Ishikawa (cell line): ENCODE measurements at regions not wholly inside any gene's neighbourhood (a gene's known extent, or its start where the extent isn't known, plus 50 kb on each side); places are given as distances from the start of the nearest gene placed in this dataset.

Source experiments
- CEBPB ChIP-seq: IDR thresholded peaks from 2 replicates; pipeline ENCODE4 v1.6.1; 2012
- CREB1 ChIP-seq: IDR thresholded peaks from 2 replicates; pipeline ENCODE4 v1.6.1; 2012; ENCODE audit warnings: low read depth
- EGR1 ChIP-seq: IDR thresholded peaks from 2 replicates; pipeline ENCODE4 v1.6.1; 2012
- EP300 ChIP-seq: IDR thresholded peaks from 2 replicates; pipeline ENCODE4 v1.6.1; 2012; ENCODE audit warnings: borderline replicate concordance
- FOXM1 ChIP-seq: IDR thresholded peaks from 2 replicates; pipeline ENCODE4 v1.6.1; 2012; ENCODE audit warnings: low read depth, borderline replicate concordance
- MAX ChIP-seq: IDR thresholded peaks from 2 replicates; pipeline ENCODE4 v1.6.1; 2012
- NFIC ChIP-seq: IDR thresholded peaks from 2 replicates; pipeline ENCODE4 v1.6.1; 2012
- RAD21 ChIP-seq: IDR thresholded peaks from 2 replicates; pipeline ENCODE4 v1.6.1; 2012; ENCODE audit warnings: low read depth
- TAF1 ChIP-seq: IDR thresholded peaks from 2 replicates; pipeline ENCODE4 v1.6.1; 2012; ENCODE audit warnings: low read depth, mild to moderate bottlenecking
- TCF12 ChIP-seq: IDR thresholded peaks from 2 replicates; pipeline ENCODE4 v1.6.1; 2012; ENCODE audit warnings: low read depth
- TEAD4 ChIP-seq: IDR thresholded peaks from 2 replicates; pipeline ENCODE4 v1.6.1; 2012
- USF1 ChIP-seq: IDR thresholded peaks from 2 replicates; pipeline ENCODE4 v1.6.1; 2012
- YY1 ChIP-seq: IDR thresholded peaks from 2 replicates; pipeline ENCODE4 v1.6.1; 2012; ENCODE audit warnings: low read depth
- ZBTB7A ChIP-seq: IDR thresholded peaks from 2 replicates; pipeline ENCODE4 v1.6.1; 2012; ENCODE audit warnings: low read depth
- TF ChIP-seq, protein P1 (sequence below): IDR thresholded peaks from 2 replicates; pipeline ENCODE4 v1.6.1; 2012; ENCODE audit warnings: low read depth, mild to moderate bottlenecking

DNA sequence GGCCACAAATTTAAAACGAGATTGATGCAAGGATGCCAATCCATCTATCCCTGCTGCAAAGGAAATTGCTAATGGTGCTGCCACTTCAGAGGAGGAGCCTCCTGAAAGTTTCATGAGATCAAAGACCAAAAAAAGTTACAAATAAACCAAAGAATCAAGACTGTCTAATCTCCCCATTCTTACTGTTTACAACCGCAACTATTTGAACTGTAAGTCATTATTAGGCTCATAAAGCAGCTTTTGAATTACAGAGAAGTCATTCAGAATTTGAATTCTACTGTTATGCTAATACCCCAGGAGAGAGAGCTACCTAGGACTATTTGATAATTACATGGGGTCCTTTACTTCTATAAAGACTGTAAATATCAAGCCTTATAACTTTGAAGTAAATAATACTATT is 1613.6 kb upstream of the WWC1 start:
- TF ChIP-seq CREB1: no peak
- TF ChIP-seq ZBTB7A: no peak
- TF ChIP-seq MAX: no peak
- no peak for TF ChIP-seq YY1
- TF ChIP-seq, protein P1, sequence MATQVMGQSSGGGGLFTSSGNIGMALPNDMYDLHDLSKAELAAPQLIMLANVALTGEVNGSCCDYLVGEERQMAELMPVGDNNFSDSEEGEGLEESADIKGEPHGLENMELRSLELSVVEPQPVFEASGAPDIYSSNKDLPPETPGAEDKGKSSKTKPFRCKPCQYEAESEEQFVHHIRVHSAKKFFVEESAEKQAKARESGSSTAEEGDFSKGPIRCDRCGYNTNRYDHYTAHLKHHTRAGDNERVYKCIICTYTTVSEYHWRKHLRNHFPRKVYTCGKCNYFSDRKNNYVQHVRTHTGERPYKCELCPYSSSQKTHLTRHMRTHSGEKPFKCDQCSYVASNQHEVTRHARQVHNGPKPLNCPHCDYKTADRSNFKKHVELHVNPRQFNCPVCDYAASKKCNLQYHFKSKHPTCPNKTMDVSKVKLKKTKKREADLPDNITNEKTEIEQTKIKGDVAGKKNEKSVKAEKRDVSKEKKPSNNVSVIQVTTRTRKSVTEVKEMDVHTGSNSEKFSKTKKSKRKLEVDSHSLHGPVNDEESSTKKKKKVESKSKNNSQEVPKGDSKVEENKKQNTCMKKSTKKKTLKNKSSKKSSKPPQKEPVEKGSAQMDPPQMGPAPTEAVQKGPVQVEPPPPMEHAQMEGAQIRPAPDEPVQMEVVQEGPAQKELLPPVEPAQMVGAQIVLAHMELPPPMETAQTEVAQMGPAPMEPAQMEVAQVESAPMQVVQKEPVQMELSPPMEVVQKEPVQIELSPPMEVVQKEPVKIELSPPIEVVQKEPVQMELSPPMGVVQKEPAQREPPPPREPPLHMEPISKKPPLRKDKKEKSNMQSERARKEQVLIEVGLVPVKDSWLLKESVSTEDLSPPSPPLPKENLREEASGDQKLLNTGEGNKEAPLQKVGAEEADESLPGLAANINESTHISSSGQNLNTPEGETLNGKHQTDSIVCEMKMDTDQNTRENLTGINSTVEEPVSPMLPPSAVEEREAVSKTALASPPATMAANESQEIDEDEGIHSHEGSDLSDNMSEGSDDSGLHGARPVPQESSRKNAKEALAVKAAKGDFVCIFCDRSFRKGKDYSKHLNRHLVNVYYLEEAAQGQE: no peak
- no peak for TF ChIP-seq EP300
- TF ChIP-seq RAD21: no peak
- TF ChIP-seq TEAD4: no peak
- TF ChIP-seq TCF12: no peak
- TF ChIP-seq NFIC: no peak

DNA sequence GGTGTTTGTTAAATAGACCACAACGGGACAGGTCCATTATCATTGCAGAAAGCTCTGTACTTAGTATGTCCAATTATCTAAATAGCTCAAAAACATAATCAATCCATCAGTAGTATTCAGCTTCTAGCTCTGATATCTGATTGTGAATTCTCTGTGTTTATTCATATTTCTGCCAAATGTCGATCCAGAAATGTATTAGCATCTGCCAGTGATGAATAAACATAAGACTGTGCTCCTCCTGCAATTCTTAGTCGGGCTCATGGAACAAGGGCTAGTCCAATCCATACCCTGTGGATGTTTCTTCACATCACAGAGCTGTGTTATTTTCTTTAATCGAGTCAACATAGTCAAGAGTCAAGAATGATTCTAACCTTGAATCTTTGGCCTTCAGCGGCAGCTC is 1612.1 kb upstream of the WWC1 start:
- TF ChIP-seq CEBPB: no peak
- no peak for TF ChIP-seq ZBTB7A
- TF ChIP-seq EP300: no peak
- TF ChIP-seq, protein P1: no peak
- TF ChIP-seq TEAD4: no peak
- TF ChIP-seq EGR1: no peak
- no peak for TF ChIP-seq USF1
- no peak for TF ChIP-seq NFIC
- no peak for TF ChIP-seq MAX
- no peak for TF ChIP-seq TAF1
- TF ChIP-seq CREB1: no peak
- TF ChIP-seq FOXM1: no peak
- no peak for TF ChIP-seq YY1
- TF ChIP-seq RAD21: no peak

DNA sequence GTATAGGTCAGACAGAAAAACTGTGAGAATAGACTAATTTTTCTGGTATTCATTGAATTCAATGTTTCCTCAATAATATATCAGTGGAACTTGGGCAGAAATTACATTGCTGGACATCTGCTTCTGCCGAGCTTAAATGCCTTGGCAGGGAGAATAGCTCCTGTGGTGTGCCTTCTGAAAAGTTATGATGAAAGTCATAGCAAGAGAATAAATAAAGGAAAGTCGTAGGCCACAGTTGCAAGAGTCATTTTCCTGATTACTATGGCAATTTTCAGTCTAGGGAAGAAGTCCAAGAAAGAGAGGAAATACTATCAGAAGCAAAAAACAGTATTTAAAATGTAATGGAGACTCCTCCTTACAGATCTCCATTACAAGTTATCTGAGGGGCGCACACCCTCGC is 1596.1 kb upstream of the WWC1 start:
- TF ChIP-seq RAD21 (no peak), TAF1 (no peak), USF1 (no peak), TEAD4 (no peak), YY1 (no peak)

DNA sequence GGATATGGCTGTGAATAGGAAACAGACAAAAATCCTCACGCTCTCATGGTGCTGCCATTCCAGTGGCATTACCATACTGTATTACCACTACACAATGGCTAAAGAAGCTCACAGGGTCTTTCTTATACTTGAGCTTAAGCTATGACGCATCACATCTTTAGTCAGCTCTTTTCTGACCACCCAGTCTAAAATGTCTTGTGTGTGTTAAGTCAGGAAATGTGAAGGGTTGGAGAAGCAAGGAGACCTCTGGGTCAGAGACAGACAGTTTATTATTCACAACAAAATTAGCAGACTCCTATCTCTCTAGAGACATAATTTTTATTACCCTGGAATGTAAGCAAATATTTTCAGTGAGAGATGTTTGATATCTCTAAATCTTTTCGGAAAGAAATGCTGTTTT is 1583.2 kb upstream of the WWC1 start:
- TF ChIP-seq, protein P1: no peak
- TF ChIP-seq CREB1 (no peak), EP300 (no peak), MAX (no peak), TAF1 (no peak), TCF12 (no peak)

GRCh38 chr5:166709691-166710090 is 1581.8 kb upstream of the WWC1 start:
- TF ChIP-seq, protein P1: no peak
- TF ChIP-seq TAF1 (no peak), MAX (no peak), TEAD4 (no peak), YY1 (no peak), TCF12 (no peak), RAD21 (no peak), EGR1 (no peak), USF1 (no peak), CREB1 (no peak)
